G401 (cell line): ENCODE measurements at regions not wholly inside any gene's neighbourhood (a gene's known extent, or its start where the extent isn't known, plus 50 kb on each side); places are given as distances from the start of the nearest gene placed in this dataset.
"Not testable (repeated sequence)": the region's sequence is repeated elsewhere in the genome, so short reads cannot be mapped to it uniquely, and the experiment has no call there.

Source experiments
- DNase-seq: peaks from one replicate; pipeline ENCODE4 v3.0.0-alpha.2; 2015; ENCODE audit warnings: low spot score
- in situ Hi-C: cut with HindIII; loops from 2 replicates; pipeline ENCODE4 v1.10.0; 2016; ENCODE audit warnings: low sequenced_read_pairs, mixed read lengths

- in situ Hi-C loops, DNase-seq: not testable (repeated sequence)
These were observed 180.9 kb downstream of the CEP170 start for GRCh38 chr1:243074224-243074623.

- DNase-seq, in situ Hi-C loops: not testable (repeated sequence)
These were observed 188.0 kb downstream of the CEP170 start for GRCh38 chr1:243067056-243067455.

- DNase-seq, result peak; percentile 31
- in situ Hi-C loops, result not testable (repeated sequence)
These were observed 193.1 kb downstream of the CEP170 start for GRCh38 chr1:243061965-243062364.

GRCh38 chr1:243055510-243055909, 199.6 kb downstream of the CEP170 start:
- DNase-seq, in situ Hi-C loops: not testable (repeated sequence)

- in situ Hi-C loops, DNase-seq: not testable (repeated sequence)
These were observed 200.0 kb downstream of the CEP170 start for GRCh38 chr1:243055091-243055490.

- DNase-seq, in situ Hi-C loops: not testable (repeated sequence)
These were observed 200.4 kb downstream of the CEP170 start for GRCh38 chr1:243054681-243055080.

- DNase-seq, in situ Hi-C loops: not testable (repeated sequence)
These were observed 202.0 kb downstream of the CEP170 start for GRCh38 chr1:243053048-243053447.

GRCh38 chr1:243050613-243051012, 204.5 kb downstream of the CEP170 start:
- DNase-seq, in situ Hi-C loops: not testable (repeated sequence)

- in situ Hi-C loops, DNase-seq: not testable (repeated sequence)
These were observed 205.4 kb downstream of the CEP170 start for GRCh38 chr1:243049716-243050115.

GRCh38 chr1:243021365-243021764, 233.7 kb downstream of the CEP170 start:
- in situ Hi-C loops, DNase-seq: not testable (repeated sequence)

- in situ Hi-C loops, DNase-seq: not testable (repeated sequence)
These were observed 235.9 kb downstream of the CEP170 start for GRCh38 chr1:243019030-243019635.

- in situ Hi-C loops, DNase-seq: not testable (repeated sequence)
These were observed 244.4 kb downstream of the CEP170 start for GRCh38 chr1:243010719-243011118.

- DNase-seq, in situ Hi-C loops: not testable (repeated sequence)
These were observed 254.1 kb downstream of the CEP170 start for GRCh38 chr1:243001003-243001402.

GRCh38 chr1:242992776-242993175, 262.3 kb downstream of the CEP170 start:
- DNase-seq, in situ Hi-C loops: not testable (repeated sequence)

- in situ Hi-C loops, DNase-seq: not testable (repeated sequence)
These were observed 270.0 kb downstream of the CEP170 start for GRCh38 chr1:242985096-242985495.

GRCh38 chr1:242973341-242973740, 281.7 kb downstream of the CEP170 start:
- in situ Hi-C loops, DNase-seq: not testable (repeated sequence)

GRCh38 chr1:242966892-242967291, 288.2 kb downstream of the CEP170 start:
- in situ Hi-C loops, result no loop called here
- no peak for DNase-seq

GRCh38 chr1:242959397-242959796, 295.7 kb downstream of the CEP170 start:
- DNase-seq, in situ Hi-C loops: not testable (repeated sequence)

- in situ Hi-C loops, DNase-seq: not testable (repeated sequence)
These were observed 300.1 kb downstream of the CEP170 start for GRCh38 chr1:242954945-242955344.

- no peak for DNase-seq
- in situ Hi-C loops, result no loop called here
These were observed 308.9 kb downstream of the CEP170 start for GRCh38 chr1:242946206-242946605.

- DNase-seq, in situ Hi-C loops: not testable (repeated sequence)
These were observed 318.4 kb downstream of the CEP170 start for GRCh38 chr1:242936725-242937124.
